B cell (primary cell): ENCODE measurements at regions not wholly inside any gene's neighbourhood (a gene's known extent, or its start where the extent isn't known, plus 50 kb on each side); places are given as distances from the start of the nearest gene placed in this dataset.
"Not testable (repeated sequence)": the region's sequence is repeated elsewhere in the genome, so short reads cannot be mapped to it uniquely, and the experiment has no call there.

Experiments
- ATAC-seq: fragments of 200-7000 bp; cut with Tn5 transposase; one replicate; pipeline ENCODE4 v1.10.0; 2021; ENCODE audit warnings: low read depth, mild to moderate bottlenecking, moderate number of reproducible peaks, moderate library complexity
- CTCF ChIA-PET: fragments of 350-600 bp; sonication (Branson Sonifier 250); formaldehyde crosslinking; loops from one replicate; lab custom pipeline; 2021; ENCODE audit warnings: antibody characterized with exemption, inconsistent platforms; lab: Charles Lee
- POLR2A ChIA-PET: fragments of 350-600 bp; sonication (Branson Sonifier 250); formaldehyde crosslinking; loops from one replicate; lab custom pipeline; 2021; ENCODE audit warnings: antibody characterized with exemption; lab: Charles Lee
- DNase-seq: peaks from one replicate; pipeline ENCODE4 v3.0.0; 2013
- H2AFZ ChIP-seq: 2 replicates; pipeline ENCODE4 v1.6.1; 2012; ENCODE audit warnings: mild to moderate bottlenecking, low read depth, low read length; ENCODE audit not compliant: insufficient read depth, poor library complexity, severe bottlenecking
- H3K27ac ChIP-seq, 2 donors: 1 replicate in 1 of 2; 2 replicates in 1 of 2; pipeline ENCODE4 v1.5.1; 2012 to 2013; ENCODE audit warnings: low read length in 2 of 2, mild to moderate bottlenecking in 2 of 2, moderate library complexity in 1 of 2
- H3K27me3 ChIP-seq, 4 experiments: fragments of 200-600 bp in 1 of 4; sonication (generic) in 1 of 4; replicated peaks in 1 of 4; 1 replicate in 2 of 4; 2 replicates in 2 of 4; pipeline versions ENCODE4 v1.6.1 to v1.7.0; 2013 to 2016; ENCODE audit warnings: low read length in 3 of 4, mild to moderate bottlenecking in 2 of 4, mixed read lengths in 1 of 4, moderate library complexity in 1 of 4; ENCODE audit not compliant: insufficient read depth in 4 of 4, control insufficient read depth in 3 of 4; ENCODE audit errors: control extremely low read depth in 1 of 4
- H3K36me3 ChIP-seq, 2 experiments: replicated peaks in 1 of 2; 1 replicate in 1 of 2; 2 replicates in 1 of 2; pipeline versions ENCODE4 v1.6.1 to v1.7.1; 2013; ENCODE audit warnings: low read length in 1 of 2; ENCODE audit not compliant: insufficient read depth in 2 of 2, control insufficient read depth in 1 of 2; ENCODE audit errors: control extremely low read depth in 1 of 2, extremely low read depth in 1 of 2
- H3K4me1 ChIP-seq, 2 donors: fragments of 200-600 bp in 1 of 2; sonication (generic) in 1 of 2; 1 replicate in 1 of 2; 2 replicates in 1 of 2; pipeline versions ENCODE4 v1.5.1 to v1.6.1; 2013 to 2017; ENCODE audit warnings: low read length in 2 of 2; ENCODE audit not compliant: control insufficient read depth in 2 of 2, insufficient read depth in 2 of 2
- H3K4me2 ChIP-seq: replicated peaks from 2 replicates; pipeline ENCODE3; 2012; ENCODE audit warnings: mild to moderate bottlenecking, low read depth, low read length; ENCODE audit not compliant: poor library complexity, severe bottlenecking
- H3K4me3 ChIP-seq, 5 experiments: fragments of 200-600 bp in 1 of 5; sonication (generic) in 1 of 5; 1 replicate in 3 of 5; 2 replicates in 2 of 5; pipeline versions ENCODE4 v1.5.1 to v1.7.0; 2011 to 2016; ENCODE audit warnings: low read length in 4 of 5, mild to moderate bottlenecking in 4 of 5, low read depth in 2 of 5, control low read depth in 1 of 5, moderate library complexity in 1 of 5; ENCODE audit not compliant: insufficient read depth in 1 of 5; ENCODE audit errors: control extremely low read depth in 1 of 5, extremely low read depth in 1 of 5
- H3K79me2 ChIP-seq: fragments of 200-600 bp; sonication (generic); one replicate; pipeline ENCODE4 v1.6.0; 2016; ENCODE audit warnings: low read length; ENCODE audit not compliant: control insufficient read depth, insufficient read depth
- H3K9ac ChIP-seq: fragments of 200-600 bp; sonication (generic); 2 replicates; pipeline ENCODE4 v1.6.1; 2017; ENCODE audit warnings: mild to moderate bottlenecking, low read length, moderate library complexity
- H3K9me3 ChIP-seq, 3 donors: one replicate each; pipeline versions ENCODE4 v1.6.1 to v1.7.1; 2013; ENCODE audit warnings: low read length in 2 of 3; ENCODE audit not compliant: control insufficient read depth in 2 of 3, insufficient read depth in 1 of 3; ENCODE audit errors: control extremely low read depth in 1 of 3
- H4K20me1 ChIP-seq: 2 replicates; pipeline ENCODE4 v1.6.0; 2012; ENCODE audit warnings: mild to moderate bottlenecking, low read length; ENCODE audit not compliant: insufficient read depth, control insufficient read depth, poor library complexity, severe bottlenecking
- H3K27ac Mint-ChIP-seq: one replicate; pipeline ENCODE4 v1.8.0; 2021; ENCODE audit warnings: mixed read lengths
- H3K27me3 Mint-ChIP-seq: one replicate; pipeline ENCODE4 v1.8.0; 2021; ENCODE audit warnings: mixed read lengths
- H3K4me1 Mint-ChIP-seq: one replicate; pipeline ENCODE4 v1.8.0; 2021; ENCODE audit warnings: mixed read lengths
- H3K4me3 Mint-ChIP-seq: one replicate; pipeline ENCODE4 v1.8.0; 2021; ENCODE audit warnings: mixed read lengths
- H3K9me3 Mint-ChIP-seq: one replicate; pipeline ENCODE4 v1.8.0; 2022; ENCODE audit warnings: mixed read lengths; ENCODE audit not compliant: insufficient read depth
- CTCF ChIP-seq: fragments of 200-600 bp; IDR thresholded peaks from one replicate; pipeline ENCODE4 v1.8.0; 2022; ENCODE audit warnings: antibody characterized with exemption, mild to moderate bottlenecking
- EZH2 ChIP-seq: IDR thresholded peaks from 2 replicates; pipeline ENCODE4 v1.6.1; 2012; ENCODE audit warnings: borderline replicate concordance, low read depth, mild to moderate bottlenecking, moderate library complexity, low read length; ENCODE audit not compliant: insufficient read depth, poor library complexity, severe bottlenecking
- WGBS: methylation state at CpG from one replicate; pipeline ENCODE4 v1.1.5; 2013; ENCODE audit warnings: missing lambda C conversion rate; ENCODE audit not compliant: insufficient coverage; 5-methylcytosine and 5-hydroxymethylcytosine counted together
- intact Hi-C: fragments of 100-400 bp; cut with micrococcal nuclease; formaldehyde crosslinking; loops from one replicate; pipeline ENCODE4 v1.10.0; 2022

GRCh38 chr4:3605491-3605890, 73.3 kb upstream of the LRPAP1 start:
- intact Hi-C loops: no loop called here
- no peak for TF ChIP-seq CTCF
- TF ChIP-seq EZH2: no peak
- 85% methylated on average over 13 of the region's 14 CpGs for WGBS

GRCh38 chr4:3602886-3603645, 70.8 kb upstream of the LRPAP1 start:
- intact Hi-C loops, H3K4me2 ChIP-seq, H3K4me1 Mint-ChIP-seq, H3K27me3 ChIP-seq, H3K4me1 ChIP-seq, H4K20me1 ChIP-seq, H3K4me3 Mint-ChIP-seq, H3K27me3 Mint-ChIP-seq, DNase-seq, H3K27ac Mint-ChIP-seq, H3K4me3 ChIP-seq, CTCF ChIA-PET, POLR2A ChIA-PET, H3K27ac ChIP-seq, H3K79me2 ChIP-seq, H3K9me3 Mint-ChIP-seq, H2AFZ ChIP-seq, ATAC-seq, H3K36me3 ChIP-seq, H3K9ac ChIP-seq: not testable (repeated sequence)
- H3K9me3 ChIP-seq: peaks cover 0 to 23% (median 0%) of the 10 kb centered on the region in 3 donors
- whole genome bisulfite sequencing: 86% methylated on average over 11 of the region's 11 CpGs

More at GRCh38 chr4:3605491-3605890, 73.3 kb upstream of the LRPAP1 start:
- H3K4me1 Mint-ChIP-seq: no peaks in the 10 kb centered on the region
- ChIA-PET POLR2A (no interaction called here), CTCF (no interaction called here)
- H3K9ac ChIP-seq: no peak overlapping the region
- peaks cover 0 to 16% (median 0%) of the 10 kb centered on the region in 3 donors for H3K9me3 ChIP-seq
- no peaks in the 10 kb centered on the region for H4K20me1 ChIP-seq
- no peak overlapping the region for H3K4me3 Mint-ChIP-seq
- H2AFZ ChIP-seq: no peak overlapping the region
- no peak overlapping the region for H3K27ac ChIP-seq
- no peaks in the 10 kb centered on the region for H3K27me3 Mint-ChIP-seq
- no peak overlapping the region for H3K27ac Mint-ChIP-seq
- no peak for DNase-seq
- no peak for ATAC-seq
- no peak overlapping the region for H3K4me2 ChIP-seq
- H3K36me3 ChIP-seq: no peaks in the 10 kb centered on the region
- H3K9me3 Mint-ChIP-seq: no peaks in the 10 kb centered on the region
- H3K4me3 ChIP-seq: no peak overlapping the region
- H3K79me2 ChIP-seq: no peaks in the 10 kb centered on the region
- no peaks in the 10 kb centered on the region for H3K4me1 ChIP-seq
- H3K27me3 ChIP-seq: no peaks in the 10 kb centered on the region
